Stimulated activated CD8-positive, alpha-beta memory T cell treated with anti-CD3 and anti-CD28 coated beads, Interleukin-7, amount 100 ng/mL, for 48 hours (primary cell): ENCODE measurements at regions not wholly inside any gene's neighbourhood (a gene's known extent, or its start where the extent isn't known, plus 50 kb on each side); places are given as distances from the start of the nearest gene placed in this dataset.
"Not testable (repeated sequence)": the region's sequence is repeated elsewhere in the genome, so short reads cannot be mapped to it uniquely, and the experiment has no call there.

ENCODE experiments used
- DNase-seq, 2 donors: peaks; one replicate each; pipeline ENCODE4 v3.0.0-alpha.2; 2020; ENCODE audit warnings: low read depth in 1 of 2; ENCODE audit errors: extremely low read depth in 1 of 2

- no peak for DNase-seq
These were observed 226.4 kb upstream of the GOT2 start for GRCh38 chr16:58960484-58960883.

GRCh38 chr16:58960034-58960433 is 225.9 kb upstream of the GOT2 start:
- no peak for DNase-seq

GRCh38 chr16:58958749-58959148 is 224.6 kb upstream of the GOT2 start:
- DNase-seq = no peak

GRCh38 chr16:58948244-58948643 is 214.1 kb upstream of the GOT2 start:
- no peak for DNase-seq

GRCh38 chr16:58940609-58941008 is 206.5 kb upstream of the GOT2 start:
- DNase-seq = no peak

- DNase-seq = no peak
These were observed 204.7 kb upstream of the GOT2 start for GRCh38 chr16:58938811-58939210.

GRCh38 chr16:58937661-58938060 is 203.5 kb upstream of the GOT2 start:
- no peak for DNase-seq

GRCh38 chr16:58933186-58933585 is 199.1 kb upstream of the GOT2 start:
- no peak for DNase-seq

- DNase-seq = no peak
These were observed 197.3 kb upstream of the GOT2 start for GRCh38 chr16:58931436-58931835.

GRCh38 chr16:58923094-58923493 is 189.0 kb upstream of the GOT2 start:
- no peak for DNase-seq

- no peak for DNase-seq
These were observed 179.3 kb upstream of the GOT2 start for GRCh38 chr16:58913456-58913855.

GRCh38 chr16:58912571-58912970 is 178.5 kb upstream of the GOT2 start:
- DNase-seq = no peak

GRCh38 chr16:58906981-58907715 is 173.0 kb upstream of the GOT2 start:
- no peak for DNase-seq

- no peak for DNase-seq
These were observed 170.2 kb upstream of the GOT2 start for GRCh38 chr16:58904291-58904690.

GRCh38 chr16:58889516-58889915 is 155.4 kb upstream of the GOT2 start:
- DNase-seq = no peak

GRCh38 chr16:58885528-58886170 is 151.5 kb upstream of the GOT2 start:
- DNase-seq = no peak

GRCh38 chr16:58884141-58884540 is 150.0 kb upstream of the GOT2 start:
- no peak for DNase-seq

GRCh38 chr16:58883131-58883530 is 149.0 kb upstream of the GOT2 start:
- no peak for DNase-seq

GRCh38 chr16:58882292-58882691 is 148.2 kb upstream of the GOT2 start:
- no peak for DNase-seq

- DNase-seq = not testable (repeated sequence)
These were observed 144.5 kb upstream of the GOT2 start for GRCh38 chr16:58878641-58879040.

GRCh38 chr16:58866935-58867334 is 132.8 kb upstream of the GOT2 start:
- DNase-seq = no peak

GRCh38 chr16:58863761-58864160 is 129.6 kb upstream of the GOT2 start:
- no peak for DNase-seq

- DNase-seq = no peak
These were observed 128.9 kb upstream of the GOT2 start for GRCh38 chr16:58863042-58863441.
